GM18508 (cell line): ENCODE measurements at regions not wholly inside any gene's neighbourhood (a gene's known extent, or its start where the extent isn't known, plus 50 kb on each side); places are given as distances from the start of the nearest gene placed in this dataset.

ENCODE experiments used
- ATAC-seq: cut with Tn5 transposase; IDR thresholded peaks from one replicate; pipeline ENCODE4 v1.9.1; 2021; ENCODE audit warnings: moderate number of reproducible peaks; ENCODE audit not compliant: insufficient read depth, unreplicated experiment

DNA sequence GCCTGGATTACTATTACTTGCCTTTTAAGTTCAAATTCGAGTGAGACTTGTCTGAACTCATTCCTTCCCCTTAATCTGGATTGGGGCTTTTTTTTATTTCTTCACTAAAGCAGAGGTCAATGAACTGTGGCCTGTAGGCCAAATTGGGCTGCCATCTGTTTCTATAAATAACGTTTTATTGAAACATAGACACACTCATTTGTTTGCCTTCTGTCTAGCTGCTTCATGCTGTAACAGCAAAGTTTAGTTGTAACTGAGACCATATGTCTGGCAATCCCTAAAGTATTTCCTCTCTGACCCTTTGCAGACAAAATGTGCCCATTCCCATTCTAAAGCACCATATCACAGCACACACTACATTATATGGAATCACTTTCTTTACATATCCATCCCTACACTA, 207.9 kb upstream of the ISX start:
- ATAC-seq = no peak

GRCh38 chr22:34861787-34862186, 204.2 kb upstream of the ISX start:
- ATAC-seq = no peak

GRCh38 chr22:34866081-34866480, 199.9 kb upstream of the ISX start:
- no peak for ATAC-seq

- ATAC-seq = no peak
Observed at GRCh38 chr22:34866495-34867131, 199.3 kb upstream of the ISX start.

GRCh38 chr22:34877506-34877905, 188.5 kb upstream of the ISX start:
- no peak for ATAC-seq

DNA sequence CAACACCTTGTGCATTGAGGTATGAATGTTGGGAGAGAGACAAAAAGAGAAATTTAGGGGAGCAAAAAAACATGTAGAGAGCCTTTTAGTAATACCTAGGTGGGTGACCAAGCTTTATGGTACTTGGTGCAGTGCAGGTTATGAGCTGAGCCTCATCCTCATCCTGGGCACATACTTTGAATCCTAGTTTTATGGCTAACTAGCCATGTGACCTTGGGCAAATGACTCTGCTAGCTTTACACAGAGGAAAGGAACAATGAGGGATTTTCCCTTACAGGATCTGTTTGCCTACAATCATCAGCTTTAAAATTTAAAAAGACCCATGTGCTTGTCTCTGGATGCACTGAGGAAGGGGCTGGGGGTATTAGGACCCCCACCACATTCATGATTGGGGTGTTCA, 187.8 kb upstream of the ISX start:
- no peak for ATAC-seq

DNA sequence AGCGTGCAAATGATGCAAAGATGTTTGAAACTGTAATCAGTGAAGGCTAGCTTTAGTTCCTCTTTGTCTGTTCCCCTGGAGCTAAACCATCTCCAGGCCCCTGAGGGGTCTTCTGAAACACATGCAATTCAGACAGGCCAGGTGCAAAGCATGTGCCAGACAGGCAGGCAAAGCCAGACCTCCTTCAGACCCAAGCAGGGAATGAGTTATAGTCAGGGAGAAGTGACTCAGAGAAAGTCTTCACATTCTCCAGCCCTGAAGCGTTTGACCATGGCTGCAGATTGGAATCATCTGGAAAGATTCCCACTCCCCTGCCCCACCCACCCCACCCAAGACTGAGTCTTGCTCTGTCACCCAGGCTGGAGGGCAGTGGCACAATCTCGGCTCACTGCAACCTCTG, 187.0 kb upstream of the ISX start:
- no peak for ATAC-seq

GRCh38 chr22:34880662-34881061, 185.3 kb upstream of the ISX start:
- ATAC-seq = no peak

DNA sequence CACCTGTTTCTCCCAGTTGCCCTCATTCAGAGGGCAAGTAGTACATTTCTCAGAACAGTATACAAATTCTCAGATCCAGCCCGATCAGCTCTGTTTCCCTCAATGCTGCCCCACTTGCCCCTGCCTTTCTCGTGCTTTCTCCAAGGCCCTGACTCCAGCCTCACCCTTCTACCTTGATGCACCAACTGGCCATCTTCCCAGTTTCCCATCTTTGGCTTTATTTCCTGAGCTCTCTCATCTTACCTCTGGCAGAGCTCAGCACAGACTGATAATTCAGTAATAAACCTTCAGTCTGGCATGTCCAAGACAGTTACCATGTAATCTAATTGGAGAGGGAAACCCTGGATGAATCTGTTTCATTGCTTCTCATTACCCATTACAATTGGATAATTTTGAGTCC, 184.5 kb upstream of the ISX start:
- ATAC-seq = no peak

DNA sequence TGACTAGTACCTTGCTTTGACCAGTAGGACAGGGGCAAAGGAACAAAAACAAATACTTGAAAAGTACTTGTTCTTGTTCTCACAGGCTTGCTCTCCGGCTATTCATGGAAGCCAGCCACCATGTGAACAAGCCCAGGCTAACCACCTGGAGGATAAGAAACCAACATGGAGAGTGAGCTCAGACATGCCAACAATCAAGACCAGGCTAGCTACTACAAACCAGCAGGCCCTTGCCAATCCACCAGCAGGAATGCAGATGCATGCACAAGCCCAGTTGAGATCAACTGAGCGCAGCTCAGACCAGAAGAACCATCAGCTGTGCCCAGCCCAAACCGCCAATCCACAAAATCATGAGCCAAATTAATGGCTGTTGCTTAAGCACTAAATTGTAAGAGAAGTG, 180.1 kb upstream of the ISX start:
- ATAC-seq = no peak

DNA sequence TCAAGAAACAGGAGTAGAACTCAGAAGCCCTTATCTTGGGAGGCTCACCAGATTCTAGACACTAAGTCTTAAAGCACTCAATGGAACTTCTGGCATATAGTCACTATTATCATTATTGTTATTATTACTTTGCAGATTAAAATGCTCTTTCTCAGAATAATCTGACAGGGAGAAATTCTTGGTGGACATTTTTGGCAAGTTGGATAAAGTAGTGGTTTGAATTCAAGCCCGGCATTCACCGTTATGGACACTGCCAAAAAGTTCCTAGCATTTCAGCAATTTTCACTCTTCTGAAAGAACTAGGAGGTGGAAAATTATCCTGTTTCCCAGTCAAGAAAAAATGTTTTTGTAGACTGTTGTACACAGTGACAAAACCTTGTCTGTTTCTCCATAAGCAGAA, 179.6 kb upstream of the ISX start:
- no peak for ATAC-seq

DNA sequence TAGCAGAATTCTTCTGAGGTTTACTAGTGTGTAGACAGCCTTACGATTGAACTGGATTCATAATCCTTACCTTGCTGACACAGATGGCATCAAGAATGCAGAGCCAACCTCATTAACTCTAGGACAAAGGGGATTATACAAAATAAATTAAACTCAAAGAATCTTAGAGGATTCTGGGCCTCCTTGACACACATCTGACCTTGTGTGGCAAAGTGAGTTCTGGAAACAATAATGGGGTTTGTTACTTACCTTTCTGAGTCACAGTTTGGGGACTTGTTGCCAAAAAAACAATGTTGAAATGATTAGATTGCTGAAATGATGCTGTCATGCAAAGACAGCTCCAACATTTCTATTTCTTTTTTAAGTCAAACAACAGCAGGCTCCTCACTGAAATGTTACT, 179.1 kb upstream of the ISX start:
- ATAC-seq = no peak

DNA sequence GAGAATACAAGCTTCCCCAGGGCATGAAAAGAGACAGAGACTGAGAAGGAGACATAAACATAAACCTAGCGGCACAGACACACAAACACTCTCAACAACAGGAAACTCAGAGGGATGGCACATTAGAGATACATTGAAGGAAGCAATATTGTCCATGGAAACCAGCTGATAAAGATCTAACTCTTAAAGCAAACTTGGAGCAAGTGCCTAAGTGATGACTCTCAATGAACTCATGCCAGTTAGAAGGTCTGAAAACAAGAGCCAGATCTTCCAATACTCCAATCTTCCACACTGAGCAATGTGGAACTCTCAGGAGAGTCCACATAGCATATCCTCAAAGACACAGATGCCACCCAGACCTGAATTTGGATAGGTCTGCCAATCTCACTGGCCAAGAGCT, 168.8 kb upstream of the ISX start:
- ATAC-seq = no peak

DNA sequence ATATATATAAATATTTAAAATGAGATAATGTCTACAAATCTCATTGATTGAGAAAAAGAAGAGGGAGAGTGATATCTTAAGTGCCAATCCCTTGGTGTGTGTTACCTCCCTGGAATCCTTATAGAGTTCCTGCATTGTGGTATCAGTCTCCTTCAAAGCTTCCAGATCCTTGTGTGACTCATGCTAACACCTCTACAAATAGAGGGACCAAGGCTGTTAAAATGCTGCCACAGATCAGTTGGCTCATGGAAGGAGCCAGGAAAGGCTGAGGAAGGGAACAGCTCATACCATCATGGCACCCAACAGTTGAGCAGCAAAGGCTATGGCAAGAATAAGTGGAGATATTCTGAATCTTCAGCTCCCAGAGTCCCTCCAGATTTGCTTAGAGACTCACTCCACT, 163.6 kb upstream of the ISX start:
- no peak for ATAC-seq

DNA sequence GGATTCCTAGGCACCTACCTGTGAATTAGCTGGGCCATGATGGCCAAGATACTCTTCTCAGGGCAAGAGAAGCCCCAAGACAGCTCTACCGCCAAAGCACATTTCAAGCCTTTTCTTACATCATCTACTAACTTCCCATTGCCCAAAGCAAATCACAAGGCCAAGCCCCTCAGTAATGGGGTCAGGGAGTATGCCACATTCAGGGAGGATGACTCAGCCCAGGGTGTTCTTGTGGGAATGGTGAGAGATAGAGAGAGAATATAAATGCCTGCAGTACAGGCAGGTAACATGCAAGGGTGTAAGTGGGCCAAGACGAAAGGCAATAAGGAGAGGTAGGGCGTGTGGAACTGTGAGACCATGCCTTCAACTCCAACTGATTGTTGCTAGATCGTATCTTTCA, 162.5 kb upstream of the ISX start:
- ATAC-seq = no peak

- ATAC-seq = no peak
Observed at GRCh38 chr22:34904486-34904885, 161.5 kb upstream of the ISX start.

GRCh38 chr22:34913826-34914225, 152.1 kb upstream of the ISX start:
- no peak for ATAC-seq

DNA sequence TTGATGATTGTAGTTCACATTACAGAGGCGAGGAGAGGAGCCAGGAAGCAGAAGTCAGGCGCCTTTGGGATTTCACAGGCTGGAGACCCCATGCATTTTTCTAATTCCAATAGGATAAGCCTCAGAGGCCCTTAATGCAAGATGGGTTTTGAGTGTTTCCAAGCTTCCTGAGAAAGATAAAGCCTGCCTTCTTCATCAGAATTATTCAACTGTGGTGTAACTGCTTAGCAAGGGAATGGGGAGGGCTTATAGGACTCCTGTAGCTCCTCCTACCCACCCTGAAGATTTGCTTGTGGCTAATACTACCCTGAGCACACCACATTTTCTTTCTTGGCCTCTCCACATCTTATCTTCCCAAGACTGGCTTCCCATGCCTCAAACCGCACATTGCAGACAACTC, 151.1 kb upstream of the ISX start:
- ATAC-seq = no peak

DNA sequence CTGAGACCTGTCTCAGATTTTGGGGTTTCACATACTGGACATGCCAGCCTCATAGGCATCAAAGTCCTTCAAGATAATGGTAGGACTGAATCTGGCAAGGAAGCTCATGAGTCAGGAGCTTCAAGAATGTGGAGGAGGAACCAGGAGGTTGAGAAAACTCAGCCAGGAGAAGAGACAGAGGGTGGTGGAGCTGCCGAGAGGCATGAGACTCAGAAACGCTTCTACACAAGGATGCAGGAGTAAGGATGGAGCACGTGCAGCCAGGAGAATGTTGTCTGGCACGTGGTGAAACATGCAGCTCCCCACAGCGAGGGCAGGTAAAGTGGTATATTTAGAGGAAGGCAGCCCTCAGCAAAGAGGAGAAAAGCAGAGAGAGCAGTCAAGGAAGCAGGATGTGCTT, 148.7 kb upstream of the ISX start:
- no peak for ATAC-seq

GRCh38 chr22:34931026-34931425, 134.9 kb upstream of the ISX start:
- ATAC-seq = no peak

- no peak for ATAC-seq
Observed at GRCh38 chr22:34934261-34934660, 131.7 kb upstream of the ISX start.

DNA sequence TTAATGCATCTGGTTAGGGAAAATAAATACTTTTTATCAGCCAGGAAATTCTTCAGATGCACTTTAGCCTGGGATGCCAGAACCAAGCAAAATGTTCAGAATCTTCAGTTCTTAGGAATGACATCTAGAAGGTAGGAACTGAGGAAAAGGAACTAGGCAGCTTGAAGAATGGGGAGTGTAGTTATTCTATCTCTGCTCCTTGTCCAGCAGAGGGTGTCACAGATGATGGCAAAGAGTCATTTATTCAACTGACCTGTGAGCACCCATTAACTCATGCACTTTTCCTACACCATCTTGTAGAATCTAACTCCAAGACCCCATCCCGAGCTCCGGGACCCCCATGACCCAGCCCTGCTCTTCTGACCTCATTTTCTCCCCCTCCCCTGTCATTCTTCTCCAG, 122.1 kb upstream of the ISX start:
- ATAC-seq = no peak
